Urinary bladder (tissue), 3 donors: ENCODE measurements at regions not wholly inside any gene's neighbourhood (a gene's known extent, or its start where the extent isn't known, plus 50 kb on each side); places are given as distances from the start of the nearest gene placed in this dataset.

Experiments used
- DNase-seq: peaks from one replicate; pipeline ENCODE4 v3.0.0-alpha.2; 2015; ENCODE audit errors: extremely low spot score
- H3K27ac ChIP-seq: one replicate; pipeline ENCODE4 v1.5.1; 2013; ENCODE audit warnings: low read depth, mild to moderate bottlenecking, moderate library complexity
- H3K36me3 ChIP-seq: one replicate; pipeline ENCODE4 v1.6.1; 2013; ENCODE audit warnings: mild to moderate bottlenecking, moderate library complexity; ENCODE audit not compliant: insufficient read depth
- H3K4me1 ChIP-seq: one replicate; pipeline ENCODE4 v1.6.1; 2013; ENCODE audit warnings: mild to moderate bottlenecking, moderate library complexity; ENCODE audit not compliant: insufficient read depth
- H3K4me3 ChIP-seq: one replicate; pipeline ENCODE4 v1.5.1; 2013; ENCODE audit warnings: low read depth, low read length
- WGBS: extraction: QIAGEN DNeasy Blood & Tissue Kit; methylation state at CpG from one replicate; pipeline ENCODE4 v1.1.7; 2013; 5-methylcytosine and 5-hydroxymethylcytosine counted together
- donor health status: healthy with polysubstance abuse.
- donor health status: healthy.

- Histone ChIP-seq H3K4me1 (peaks cover 2% of the 10 kb centered on the region), H3K4me3 (no peak overlapping the region), H3K27ac (no peak overlapping the region), H3K36me3 (no peaks in the 10 kb centered on the region)
- peak; percentile 11 for DNase-seq
Measured at GRCh38 chr7:46489106-46489505, 568.0 kb upstream of the IGFBP3 start.

DNA sequence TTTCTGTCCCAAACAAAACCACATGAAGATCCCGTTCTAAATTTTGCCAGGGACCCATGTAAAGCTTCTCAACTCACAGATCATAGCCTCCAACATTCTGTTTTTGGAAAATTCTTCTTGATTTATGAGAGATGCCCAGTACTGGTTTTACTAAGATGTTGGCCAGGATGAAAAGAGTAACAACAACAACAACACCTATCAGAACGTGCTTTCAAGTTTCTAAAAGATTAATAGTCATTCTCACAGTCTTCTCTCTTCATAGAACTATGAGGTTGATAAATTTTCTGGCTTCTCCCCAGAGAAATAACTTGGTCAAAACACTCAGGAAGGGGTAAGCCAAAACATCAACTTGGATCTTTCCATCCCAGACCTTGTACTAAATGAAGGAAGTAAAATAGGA, 567.5 kb upstream of the IGFBP3 start:
- no peaks in the 10 kb centered on the region for H3K36me3 ChIP-seq
- H3K27ac ChIP-seq: no peak overlapping the region
- H3K4me1 ChIP-seq: peaks cover 2% of the 10 kb centered on the region
- DNase-seq: no peak
- 30% methylated on average over 2 of the region's 2 CpGs for WGBS
- H3K4me3 ChIP-seq: no peak overlapping the region

- Histone ChIP-seq H3K27ac (no peak overlapping the region), H3K36me3 (no peaks in the 10 kb centered on the region), H3K4me1 (peaks cover 2% of the 10 kb centered on the region), H3K4me3 (no peak overlapping the region)
- 50% methylated on average over 5 of the region's 5 CpGs for WGBS
- DNase-seq: no peak
Measured at GRCh38 chr7:46486256-46487206, 565.5 kb upstream of the IGFBP3 start.

GRCh38 chr7:46485481-46486065, 564.5 kb upstream of the IGFBP3 start:
- H3K4me3 ChIP-seq: no peak overlapping the region
- WGBS: 71% methylated on average over 3 of the region's 3 CpGs
- no peak overlapping the region for H3K27ac ChIP-seq
- H3K4me1 ChIP-seq: peaks cover 2% of the 10 kb centered on the region
- H3K36me3 ChIP-seq: no peaks in the 10 kb centered on the region
- no peak for DNase-seq

DNA sequence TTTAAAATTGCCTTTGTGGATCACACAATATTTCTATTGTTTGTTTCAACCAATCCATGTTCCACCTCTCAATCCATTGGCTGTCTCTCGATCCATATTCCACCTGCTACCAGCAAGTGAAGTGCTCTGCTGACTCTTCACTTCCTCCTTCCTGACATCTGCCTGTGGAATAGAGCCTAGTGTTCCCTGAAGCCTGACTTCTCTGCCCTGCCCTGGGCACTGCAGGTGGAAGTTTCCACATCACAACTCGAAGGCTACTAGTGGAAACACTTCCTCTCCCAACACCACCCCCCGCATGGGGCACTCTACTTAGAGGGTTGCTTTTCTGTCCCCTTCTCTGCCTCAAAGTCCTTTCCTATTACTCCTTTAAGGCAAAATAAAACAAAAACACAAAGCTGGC, 563.8 kb upstream of the IGFBP3 start:
- Histone ChIP-seq H3K4me1 (peaks cover 2% of the 10 kb centered on the region), H3K4me3 (no peak overlapping the region), H3K36me3 (no peaks in the 10 kb centered on the region), H3K27ac (no peak overlapping the region)
- WGBS: 89% methylated on average over 3 of the region's 3 CpGs
- no peak for DNase-seq

DNA sequence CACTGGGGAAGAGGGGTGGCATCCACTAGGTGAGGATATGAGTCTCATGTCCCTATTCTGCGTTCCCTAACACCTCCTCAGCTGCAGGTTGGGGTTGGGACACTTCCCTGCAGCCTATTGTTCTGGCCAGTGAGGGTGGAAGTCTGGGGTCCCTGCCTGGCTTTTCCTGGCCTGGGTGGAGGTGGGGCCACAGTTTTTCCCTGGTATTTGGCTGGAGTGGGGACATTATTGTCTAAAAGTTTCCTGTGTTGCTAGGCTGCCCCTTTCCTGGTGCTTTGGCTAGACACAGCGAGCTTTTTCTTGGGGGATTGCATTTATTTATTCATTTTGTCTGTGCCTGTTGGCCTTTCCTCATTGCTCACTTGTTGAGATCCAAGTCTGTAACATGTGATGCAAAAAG, 559.5 kb upstream of the IGFBP3 start:
- no peak for DNase-seq
- no peak overlapping the region for H3K4me3 ChIP-seq
- 85% methylated on average over 2 of the region's 2 CpGs for WGBS
- no peaks in the 10 kb centered on the region for H3K36me3 ChIP-seq
- H3K27ac ChIP-seq: no peak overlapping the region
- no peaks in the 10 kb centered on the region for H3K4me1 ChIP-seq

GRCh38 chr7:46479680-46480079, 558.6 kb upstream of the IGFBP3 start:
- over 99% methylated on average over 4 of the region's 4 CpGs for WGBS
- no peaks in the 10 kb centered on the region for H3K36me3 ChIP-seq
- no peak overlapping the region for H3K4me3 ChIP-seq
- H3K4me1 ChIP-seq: no peaks in the 10 kb centered on the region
- H3K27ac ChIP-seq: no peak overlapping the region
- no peak for DNase-seq

GRCh38 chr7:46478046-46478445, 557.0 kb upstream of the IGFBP3 start:
- Histone ChIP-seq H3K4me1 (no peaks in the 10 kb centered on the region), H3K4me3 (no peak overlapping the region), H3K36me3 (no peaks in the 10 kb centered on the region), H3K27ac (no peak overlapping the region)
- no peak for DNase-seq
- WGBS: 93% methylated on average over 1 of the region's 1 CpG

DNA sequence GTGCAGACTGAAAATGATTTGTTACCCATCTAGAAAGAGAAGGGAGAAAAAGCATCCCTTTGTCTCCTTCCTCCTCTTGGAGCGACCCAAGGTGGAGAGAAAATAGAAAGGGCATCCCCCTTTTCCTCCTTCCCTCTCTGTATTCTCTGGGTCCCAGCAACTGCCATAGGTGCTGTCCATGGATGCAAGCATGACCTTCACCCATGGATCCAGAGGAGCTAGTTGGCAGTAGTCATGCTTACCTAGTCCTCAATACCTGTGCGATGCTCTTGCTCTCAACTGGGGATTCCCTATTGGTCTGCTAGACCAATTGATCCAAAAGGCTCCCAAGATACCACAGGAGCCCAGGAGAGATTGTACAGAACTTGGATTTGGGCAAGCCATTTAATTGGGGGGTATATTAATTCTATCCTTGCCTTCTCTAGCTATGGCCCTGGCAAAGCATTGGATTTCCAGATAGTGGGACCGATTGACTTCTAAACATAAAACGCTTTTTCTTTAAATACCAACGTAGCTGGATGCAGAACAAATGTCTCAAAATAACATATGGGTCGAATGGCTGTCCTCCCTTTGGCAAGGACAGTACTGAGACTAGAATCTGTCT, 547.8 kb upstream of the IGFBP3 start:
- no peaks in the 10 kb centered on the region for H3K4me1 ChIP-seq
- 78% methylated on average over 6 of the region's 6 CpGs for WGBS
- no peak for DNase-seq
- H3K36me3 ChIP-seq: no peaks in the 10 kb centered on the region
- no peak overlapping the region for H3K27ac ChIP-seq
- no peak overlapping the region for H3K4me3 ChIP-seq

DNA sequence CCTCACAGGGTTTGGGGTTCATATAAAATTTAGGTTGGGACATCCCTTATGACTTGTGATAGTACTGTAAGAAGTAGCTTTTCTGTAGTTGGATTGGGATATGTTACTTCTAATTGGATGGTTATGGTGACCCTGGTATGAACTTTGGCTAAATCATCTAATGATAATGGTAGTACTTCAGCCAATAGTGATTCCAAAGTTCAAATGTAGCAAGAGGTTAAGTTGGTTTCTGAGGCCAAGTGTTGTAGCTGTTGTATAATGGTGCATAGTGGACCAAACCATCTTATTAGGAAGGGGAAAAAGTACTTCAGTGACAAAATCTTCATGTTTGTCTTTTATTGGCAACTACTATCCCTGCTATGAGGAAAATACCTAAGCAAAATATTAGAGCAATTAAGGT, 542.1 kb upstream of the IGFBP3 start:
- Histone ChIP-seq H3K4me1 (no peaks in the 10 kb centered on the region), H3K36me3 (no peaks in the 10 kb centered on the region), H3K27ac (no peak overlapping the region), H3K4me3 (no peak overlapping the region)
- no peak for DNase-seq

DNA sequence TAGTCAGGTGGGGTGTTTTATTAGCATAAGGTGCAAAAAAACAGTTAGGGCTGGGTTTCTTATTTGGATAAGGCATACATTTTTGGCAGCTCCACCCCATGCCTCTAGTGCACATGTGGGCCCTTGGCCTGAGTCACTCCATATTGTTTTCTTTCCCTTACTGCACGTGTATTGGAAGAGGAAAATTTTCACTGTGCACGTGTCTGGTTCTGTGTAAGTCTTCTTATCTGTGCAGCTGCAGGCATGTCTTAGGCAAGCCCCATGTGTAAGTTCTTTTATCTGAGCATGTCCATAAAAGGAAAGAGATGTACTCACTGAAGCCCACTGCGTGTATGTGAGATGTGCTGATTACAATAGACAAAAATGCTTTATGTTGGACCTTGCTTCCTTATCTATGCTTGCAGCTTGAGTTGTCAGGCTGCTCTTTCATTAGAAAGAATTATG, 540.3 kb upstream of the IGFBP3 start:
- no peak for DNase-seq
- Histone ChIP-seq H3K4me3 (no peak overlapping the region), H3K27ac (no peak overlapping the region), H3K36me3 (no peaks in the 10 kb centered on the region), H3K4me1 (no peaks in the 10 kb centered on the region)
- 43% methylated on average over 3 of the region's 3 CpGs for WGBS

DNA sequence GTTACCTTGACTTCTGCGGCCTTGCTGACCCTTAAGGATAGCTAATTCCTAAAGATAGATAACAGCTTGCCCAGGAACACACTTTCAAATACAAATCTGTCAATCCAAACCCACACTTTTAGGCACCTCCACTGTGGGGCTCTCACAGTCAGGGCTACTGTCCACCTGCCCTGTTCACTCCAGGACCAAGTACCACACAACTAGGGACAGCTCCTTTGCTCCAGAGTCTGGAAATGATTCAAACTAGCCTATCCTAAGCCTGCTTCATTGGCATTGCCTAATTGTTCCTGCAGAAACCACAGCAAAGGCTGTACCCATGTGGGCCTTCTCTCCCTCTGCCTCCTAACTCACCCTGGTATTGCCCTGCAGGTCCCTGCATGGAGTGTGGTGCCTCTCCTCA, 538.9 kb upstream of the IGFBP3 start:
- Histone ChIP-seq H3K36me3 (no peaks in the 10 kb centered on the region), H3K4me3 (no peak overlapping the region), H3K4me1 (no peaks in the 10 kb centered on the region), H3K27ac (no peak overlapping the region)
- no peak for DNase-seq
- WGBS: 93% methylated on average over 1 of the region's 1 CpG

DNA sequence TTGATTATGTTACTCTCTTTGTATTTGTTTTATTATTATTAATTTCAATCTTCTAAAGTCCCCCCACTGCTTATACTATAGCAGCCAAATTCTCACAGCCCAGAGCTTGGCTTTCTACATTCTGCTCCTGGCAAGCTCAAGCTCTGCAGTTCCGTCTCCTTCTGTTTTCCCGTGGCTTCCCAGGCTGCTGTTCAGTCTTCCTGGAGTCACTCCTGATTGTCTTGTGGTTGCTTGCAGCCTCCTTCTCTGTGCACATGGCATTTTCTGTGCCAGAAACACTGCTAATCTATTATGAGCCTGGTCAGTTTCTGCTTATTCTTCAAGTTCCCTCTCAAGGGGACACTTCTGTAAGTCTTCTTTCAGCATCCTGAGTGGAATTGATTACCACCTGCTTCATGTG, 533.7 kb upstream of the IGFBP3 start:
- Histone ChIP-seq H3K4me1 (no peaks in the 10 kb centered on the region), H3K4me3 (no peak overlapping the region), H3K36me3 (no peaks in the 10 kb centered on the region), H3K27ac (no peak overlapping the region)
- WGBS: 29% methylated on average over 2 of the region's 2 CpGs
- DNase-seq: no peak

DNA sequence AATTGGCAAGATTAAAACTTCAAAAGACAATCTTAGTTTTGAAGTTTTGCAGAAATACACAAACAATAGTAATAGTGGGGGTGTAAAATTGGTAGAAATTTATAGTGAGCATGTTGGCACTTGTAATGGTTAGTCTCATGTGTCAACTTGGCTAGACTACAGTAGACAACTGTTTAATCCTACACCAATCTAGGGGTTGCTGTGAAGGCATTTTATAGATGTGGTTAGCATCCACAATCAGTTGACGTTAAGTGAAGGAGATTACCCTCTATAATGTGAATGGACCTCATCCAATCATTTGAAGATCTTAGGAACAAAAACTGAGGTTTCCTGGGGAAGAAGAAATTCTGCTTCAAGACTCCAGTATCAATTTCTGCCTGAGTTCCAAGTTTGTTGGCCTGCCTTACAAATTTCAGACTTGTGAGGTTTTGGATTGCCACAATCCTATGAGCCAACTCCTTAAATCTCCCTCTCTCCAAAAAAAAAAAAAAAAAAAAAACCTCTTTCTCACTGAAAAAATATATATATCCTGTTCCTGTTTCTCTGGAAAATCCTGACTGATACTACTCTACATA, 531.6 kb upstream of the IGFBP3 start:
- DNase-seq: no peak
- H3K4me1 ChIP-seq: no peaks in the 10 kb centered on the region
- H3K4me3 ChIP-seq: no peak overlapping the region
- no peak overlapping the region for H3K27ac ChIP-seq
- WGBS: 67% methylated on average over 1 of the region's 1 CpG
- no peaks in the 10 kb centered on the region for H3K36me3 ChIP-seq
